Choroid plexus epithelial cell (primary cell): ENCODE measurements at regions not wholly inside any gene's neighbourhood (a gene's known extent, or its start where the extent isn't known, plus 50 kb on each side); places are given as distances from the start of the nearest gene placed in this dataset.
"Not testable (repeated sequence)": the region's sequence is repeated elsewhere in the genome, so short reads cannot be mapped to it uniquely, and the experiment has no call there.

ENCODE experiments used
- DNase-seq: peaks from one replicate; pipeline ENCODE4 v3.0.0-alpha.2; 2010; ENCODE audit warnings: low read depth
- H3K4me3 ChIP-seq: 2 replicates; pipeline ENCODE4 v1.5.1; 2011; ENCODE audit warnings: low read depth, mild to moderate bottlenecking, control low read depth, low read length, moderate library complexity
- CTCF ChIP-seq: conservative IDR thresholded peaks from 2 replicates; pipeline ENCODE4 v1.5.1; 2011; ENCODE audit warnings: low read depth, mild to moderate bottlenecking, control low read depth, inconsistent platforms, low read length, moderate library complexity

- no peak for DNase-seq
- no peak overlapping the region for H3K4me3 ChIP-seq
- no peak for TF ChIP-seq CTCF
Observed at GRCh38 chr4:55278316-55278715, 67.7 kb upstream of the SRD5A3 start.

DNA sequence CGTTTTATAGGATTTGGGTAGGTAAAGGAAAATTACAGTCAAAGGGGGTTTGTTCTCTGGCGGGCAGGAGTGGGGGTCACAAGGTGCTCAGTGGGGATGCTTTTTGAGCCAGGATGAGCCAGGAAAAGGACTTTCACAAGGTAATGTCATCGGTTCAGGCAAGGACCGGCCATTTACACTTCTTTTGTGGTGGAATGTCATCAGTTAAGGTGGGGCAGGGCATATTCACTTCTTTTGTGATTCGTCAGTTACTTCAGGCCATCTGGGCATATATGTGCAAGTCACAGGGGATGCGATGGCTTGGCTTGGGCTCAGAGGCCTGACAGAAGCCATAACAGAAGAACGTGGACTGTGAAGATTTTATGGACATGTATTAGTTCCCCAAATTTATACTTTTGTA lies 65.6 kb upstream of the SRD5A3 start:
- H3K4me3 ChIP-seq, DNase-seq: not testable (repeated sequence)

- DNase-seq, H3K4me3 ChIP-seq: not testable (repeated sequence)
Observed at GRCh38 chr4:55281118-55281683, 64.8 kb upstream of the SRD5A3 start.

DNA sequence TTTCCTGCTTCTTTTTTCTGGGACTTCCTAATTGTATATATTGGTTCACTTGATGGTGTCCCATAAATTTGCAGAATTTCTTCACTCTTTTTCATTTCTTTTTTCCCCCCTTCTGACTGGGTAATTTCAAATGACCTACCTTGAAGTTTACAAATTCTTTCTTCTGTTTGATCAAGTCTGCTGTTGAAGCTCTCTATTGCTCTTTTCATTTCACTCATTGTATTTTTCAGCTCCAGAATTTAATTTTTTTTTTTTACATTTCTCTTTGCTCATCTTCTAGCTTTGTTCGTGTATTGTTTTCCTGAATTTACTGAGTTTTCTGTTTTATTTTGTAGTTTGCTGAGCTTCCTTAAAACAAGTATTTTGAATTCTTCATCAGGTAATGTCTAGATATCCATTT lies 61.7 kb upstream of the SRD5A3 start:
- H3K4me3 ChIP-seq, result no peak overlapping the region
- no peak for DNase-seq
- TF ChIP-seq CTCF, result no peak

GRCh38 chr4:55291227-55291640 lies 54.8 kb upstream of the SRD5A3 start:
- TF ChIP-seq CTCF, result no peak
- DNase-seq, result peak; percentile 47

DNA sequence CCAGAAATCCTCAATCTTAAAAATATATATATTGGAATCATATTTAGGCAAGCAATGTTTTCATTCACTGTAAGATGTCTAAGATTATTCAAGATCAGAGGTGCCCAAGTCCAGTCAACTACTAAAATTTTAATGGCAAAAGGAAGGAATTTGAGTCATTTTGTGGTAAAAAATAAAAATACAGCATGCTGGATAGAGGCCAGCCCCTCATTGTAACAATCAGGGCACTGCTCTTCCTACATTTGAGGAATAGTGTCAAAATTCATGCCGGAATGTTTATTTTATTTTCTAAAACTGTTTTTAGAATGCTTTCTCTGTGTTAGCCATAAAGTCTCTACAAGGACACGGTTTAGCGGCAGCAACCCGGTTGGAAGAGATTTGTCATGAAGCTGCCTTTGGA lies 49.9 kb upstream of the SRD5A3 start:
- TF ChIP-seq CTCF, result no peak
- no peak for DNase-seq
- H3K4me3 ChIP-seq, result no peak overlapping the region

More at GRCh38 chr4:55291227-55291640, 54.8 kb upstream of the SRD5A3 start:
- no peak overlapping the region for H3K4me3 ChIP-seq
